ENCODE measurements at regions not wholly inside any gene's neighbourhood (a gene's known extent, or its start where the extent isn't known, plus 50 kb on each side); places are given as distances from the start of the nearest gene placed in this dataset.

- Histone ChIP-seq H3K9me2 (ENCODE audit: low read depth, low read length) (no peaks in the 10 kb centered on the region), H3K9me3 (ENCODE audit: low read length) (no peaks in the 10 kb centered on the region), H3K9ac (ENCODE audit: low read length) (no peak overlapping the region), H3K4me3 (ENCODE audit: low read depth, low read length, poor library complexity, severe bottlenecking) (no peak overlapping the region), H3F3A (ENCODE audit: insufficient read depth, low read length) (no peaks in the 10 kb centered on the region), H2AFZ (ENCODE audit: low read length) (no peak overlapping the region), H3K79me2 (ENCODE audit: insufficient read depth, low read length) (no peaks in the 10 kb centered on the region), H3K4me2 (ENCODE audit: low read length) (no peak overlapping the region), H3K4me1 (ENCODE audit: insufficient read depth, low read length, severe bottlenecking) (no peaks in the 10 kb centered on the region), H3K27me3 (ENCODE audit: insufficient read depth, low read length) (no peaks in the 10 kb centered on the region), H3K27ac (ENCODE audit: low read depth, low read length, poor library complexity, severe bottlenecking) (no peak overlapping the region), H4K20me1 (ENCODE audit: insufficient read depth, low read length) (no peaks in the 10 kb centered on the region), H3K36me3 (ENCODE audit: insufficient read depth, low read length) (no peaks in the 10 kb centered on the region)
- TF ChIP-seq EZH2 (IDR thresholded peaks at IDR 0.05; ENCODE audit: borderline replicate concordance, low read length) = no peak
- no peak for TF ChIP-seq CTCF (IDR thresholded peaks at IDR 0.05; ENCODE audit: low read length)
Measured at GRCh38 chrX:4588893-4589292, 875.4 kb upstream of the PRKX start.

DNA sequence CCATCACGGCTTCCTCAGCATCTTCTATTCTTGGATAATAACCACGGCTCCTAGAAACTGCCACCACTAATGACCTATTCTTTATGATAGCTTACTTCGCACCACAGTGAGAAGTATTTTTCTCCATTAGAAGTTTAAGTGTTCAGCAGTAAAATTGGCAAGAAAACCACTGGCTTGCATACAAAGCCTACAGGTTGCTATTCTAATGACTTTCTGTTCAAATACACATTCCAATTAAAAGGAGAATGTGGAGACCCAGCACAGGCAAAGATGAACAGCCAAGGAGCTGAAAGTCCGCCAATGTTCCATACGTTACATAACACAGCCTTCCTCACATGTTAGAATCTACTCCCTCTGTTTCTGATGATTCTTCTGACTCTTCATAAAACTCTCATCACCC is 875.0 kb upstream of the PRKX start:
- no peaks in the 10 kb centered on the region for H3K9me2 ChIP-seq (ENCODE audit: low read depth, low read length)
- H3K27ac ChIP-seq (ENCODE audit: low read depth, low read length, poor library complexity, severe bottlenecking) = no peak overlapping the region
- no peaks in the 10 kb centered on the region for H3K36me3 ChIP-seq (ENCODE audit: insufficient read depth, low read length)
- no peaks in the 10 kb centered on the region for H3K27me3 ChIP-seq (ENCODE audit: insufficient read depth, low read length)
- no peak overlapping the region for H2AFZ ChIP-seq (ENCODE audit: low read length)
- H3K9me3 ChIP-seq (ENCODE audit: low read length) = no peaks in the 10 kb centered on the region
- no peaks in the 10 kb centered on the region for H3K4me1 ChIP-seq (ENCODE audit: insufficient read depth, low read length, severe bottlenecking)
- H3K79me2 ChIP-seq (ENCODE audit: insufficient read depth, low read length) = no peaks in the 10 kb centered on the region
- H3K4me2 ChIP-seq (ENCODE audit: low read length) = no peak overlapping the region
- H4K20me1 ChIP-seq (ENCODE audit: insufficient read depth, low read length) = no peaks in the 10 kb centered on the region
- H3K4me3 ChIP-seq (ENCODE audit: low read depth, low read length, poor library complexity, severe bottlenecking) = no peak overlapping the region
- no peak for TF ChIP-seq CTCF (IDR thresholded peaks at IDR 0.05; ENCODE audit: low read length)
- no peak for TF ChIP-seq EZH2 (IDR thresholded peaks at IDR 0.05; ENCODE audit: borderline replicate concordance, low read length)
- H3F3A ChIP-seq (ENCODE audit: insufficient read depth, low read length) = no peaks in the 10 kb centered on the region
- no peak overlapping the region for H3K9ac ChIP-seq (ENCODE audit: low read length)

- Histone ChIP-seq H3K9me2 (ENCODE audit: low read depth, low read length) (no peaks in the 10 kb centered on the region), H3K9me3 (ENCODE audit: low read length) (no peaks in the 10 kb centered on the region), H4K20me1 (ENCODE audit: insufficient read depth, low read length) (no peaks in the 10 kb centered on the region), H3K36me3 (ENCODE audit: insufficient read depth, low read length) (no peaks in the 10 kb centered on the region), H2AFZ (ENCODE audit: low read length) (no peak overlapping the region), H3K4me2 (ENCODE audit: low read length) (no peak overlapping the region), H3F3A (ENCODE audit: insufficient read depth, low read length) (no peaks in the 10 kb centered on the region), H3K27me3 (ENCODE audit: insufficient read depth, low read length) (no peaks in the 10 kb centered on the region), H3K27ac (ENCODE audit: low read depth, low read length, poor library complexity, severe bottlenecking) (no peak overlapping the region), H3K79me2 (ENCODE audit: insufficient read depth, low read length) (no peaks in the 10 kb centered on the region), H3K4me3 (ENCODE audit: low read depth, low read length, poor library complexity, severe bottlenecking) (no peak overlapping the region), H3K9ac (ENCODE audit: low read length) (no peak overlapping the region), H3K4me1 (ENCODE audit: insufficient read depth, low read length, severe bottlenecking) (no peaks in the 10 kb centered on the region)
- TF ChIP-seq CTCF (IDR thresholded peaks at IDR 0.05; ENCODE audit: low read length) (no peak), EZH2 (IDR thresholded peaks at IDR 0.05; ENCODE audit: borderline replicate concordance, low read length) (no peak)
Measured at GRCh38 chrX:4588056-4588455, 874.6 kb upstream of the PRKX start.

All from OCI-LY1 (cell line).